ENCODE measurements at regions not wholly inside any gene's neighbourhood (a gene's known extent, or its start where the extent isn't known, plus 50 kb on each side); places are given as distances from the start of the nearest gene placed in this dataset.

- no peak for TF ChIP-seq EZH2 (IDR thresholded peaks at IDR 0.05; ENCODE audit: borderline replicate concordance, low read depth, low read length, poor library complexity, severe bottlenecking)
- TF ChIP-seq, protein P1, sequence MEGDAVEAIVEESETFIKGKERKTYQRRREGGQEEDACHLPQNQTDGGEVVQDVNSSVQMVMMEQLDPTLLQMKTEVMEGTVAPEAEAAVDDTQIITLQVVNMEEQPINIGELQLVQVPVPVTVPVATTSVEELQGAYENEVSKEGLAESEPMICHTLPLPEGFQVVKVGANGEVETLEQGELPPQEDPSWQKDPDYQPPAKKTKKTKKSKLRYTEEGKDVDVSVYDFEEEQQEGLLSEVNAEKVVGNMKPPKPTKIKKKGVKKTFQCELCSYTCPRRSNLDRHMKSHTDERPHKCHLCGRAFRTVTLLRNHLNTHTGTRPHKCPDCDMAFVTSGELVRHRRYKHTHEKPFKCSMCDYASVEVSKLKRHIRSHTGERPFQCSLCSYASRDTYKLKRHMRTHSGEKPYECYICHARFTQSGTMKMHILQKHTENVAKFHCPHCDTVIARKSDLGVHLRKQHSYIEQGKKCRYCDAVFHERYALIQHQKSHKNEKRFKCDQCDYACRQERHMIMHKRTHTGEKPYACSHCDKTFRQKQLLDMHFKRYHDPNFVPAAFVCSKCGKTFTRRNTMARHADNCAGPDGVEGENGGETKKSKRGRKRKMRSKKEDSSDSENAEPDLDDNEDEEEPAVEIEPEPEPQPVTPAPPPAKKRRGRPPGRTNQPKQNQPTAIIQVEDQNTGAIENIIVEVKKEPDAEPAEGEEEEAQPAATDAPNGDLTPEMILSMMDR (conservative IDR thresholded peaks at IDR 0.05; ENCODE audit: low read depth, low read length), result no peak
These were observed 149.3 kb upstream of the KL start for GRCh38 chr13:32866921-32867320.
